Mesenteric fat pad (tissue), 1 donor: ENCODE measurements at regions not wholly inside any gene's neighbourhood (a gene's known extent, or its start where the extent isn't known, plus 50 kb on each side); places are given as distances from the start of the nearest gene placed in this dataset.
"Not testable (repeated sequence)": the region's sequence is repeated elsewhere in the genome, so short reads cannot be mapped to it uniquely, and the experiment has no call there.

Experiments used
- DNase-seq: peaks from one replicate; pipeline ENCODE4 v3.0.0-alpha.2; 2020; ENCODE audit warnings: low spot score
- donor health status: DM: yes; HTN: yes; CAD: no.

GRCh38 chr13:70523622-70524021, 415.4 kb upstream of the KLHL1 start:
- no peak for DNase-seq

- no peak for DNase-seq
Measured at GRCh38 chr13:70520275-70521036, 412.2 kb upstream of the KLHL1 start.

GRCh38 chr13:70518081-70518480, 409.8 kb upstream of the KLHL1 start:
- no peak for DNase-seq

GRCh38 chr13:70516226-70516625, 408.0 kb upstream of the KLHL1 start:
- no peak for DNase-seq

GRCh38 chr13:70511861-70512417, 403.7 kb upstream of the KLHL1 start:
- DNase-seq: not testable (repeated sequence)

GRCh38 chr13:70505809-70506208, 397.6 kb upstream of the KLHL1 start:
- no peak for DNase-seq

GRCh38 chr13:70502944-70503343, 394.7 kb upstream of the KLHL1 start:
- no peak for DNase-seq

- no peak for DNase-seq
Measured at GRCh38 chr13:70490320-70490935, 382.2 kb upstream of the KLHL1 start.

- DNase-seq: no peak
Measured at GRCh38 chr13:70484931-70485330, 376.7 kb upstream of the KLHL1 start.

GRCh38 chr13:70483599-70484276, 375.5 kb upstream of the KLHL1 start:
- no peak for DNase-seq

GRCh38 chr13:70473907-70474306, 365.7 kb upstream of the KLHL1 start:
- DNase-seq: no peak

GRCh38 chr13:70469077-70469476, 360.8 kb upstream of the KLHL1 start:
- no peak for DNase-seq

- DNase-seq: no peak
Measured at GRCh38 chr13:70457474-70457873, 349.2 kb upstream of the KLHL1 start.

GRCh38 chr13:70448820-70449219, 340.6 kb upstream of the KLHL1 start:
- no peak for DNase-seq

GRCh38 chr13:70432276-70432805, 324.1 kb upstream of the KLHL1 start:
- no peak for DNase-seq

GRCh38 chr13:70430256-70430655, 322.0 kb upstream of the KLHL1 start:
- DNase-seq: no peak

- no peak for DNase-seq
Measured at GRCh38 chr13:70424928-70425327, 316.7 kb upstream of the KLHL1 start.

GRCh38 chr13:70424428-70424827, 316.2 kb upstream of the KLHL1 start:
- DNase-seq: no peak

GRCh38 chr13:70415136-70415535, 306.9 kb upstream of the KLHL1 start:
- no peak for DNase-seq

- no peak for DNase-seq
Measured at GRCh38 chr13:70408865-70409264, 300.6 kb upstream of the KLHL1 start.

- DNase-seq: no peak
Measured at GRCh38 chr13:70407486-70407885, 299.2 kb upstream of the KLHL1 start.

- DNase-seq: no peak
Measured at GRCh38 chr13:70405266-70405665, 297.0 kb upstream of the KLHL1 start.
